ENCODE measurements at regions not wholly inside any gene's neighbourhood (a gene's known extent, or its start where the extent isn't known, plus 50 kb on each side); places are given as distances from the start of the nearest gene placed in this dataset.

GRCh38 chr14:82379291-82379690, 845.6 kb upstream of the SEL1L start:
- TF ChIP-seq NFRKB (IDR thresholded peaks at IDR 0.05) (no peak), FOXM1 (IDR thresholded peaks at IDR 0.05; ENCODE audit: borderline replicate concordance) (no peak), CTBP1 (IDR thresholded peaks at IDR 0.05; ENCODE audit: borderline replicate concordance) (no peak), BHLHE40 (IDR thresholded peaks at IDR 0.05; ENCODE audit: borderline replicate concordance) (no peak), HDGF (IDR thresholded peaks at IDR 0.05; ENCODE audit: borderline replicate concordance) (no peak), LEF1 (IDR thresholded peaks at IDR 0.05; ENCODE audit: borderline replicate concordance) (no peak)
- TF ChIP-seq, protein P1, sequence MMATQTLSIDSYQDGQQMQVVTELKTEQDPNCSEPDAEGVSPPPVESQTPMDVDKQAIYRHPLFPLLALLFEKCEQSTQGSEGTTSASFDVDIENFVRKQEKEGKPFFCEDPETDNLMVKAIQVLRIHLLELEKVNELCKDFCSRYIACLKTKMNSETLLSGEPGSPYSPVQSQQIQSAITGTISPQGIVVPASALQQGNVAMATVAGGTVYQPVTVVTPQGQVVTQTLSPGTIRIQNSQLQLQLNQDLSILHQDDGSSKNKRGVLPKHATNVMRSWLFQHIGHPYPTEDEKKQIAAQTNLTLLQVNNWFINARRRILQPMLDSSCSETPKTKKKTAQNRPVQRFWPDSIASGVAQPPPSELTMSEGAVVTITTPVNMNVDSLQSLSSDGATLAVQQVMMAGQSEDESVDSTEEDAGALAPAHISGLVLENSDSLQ (IDR thresholded peaks at IDR 0.05) = no peak
